ENCODE measurements at regions not wholly inside any gene's neighbourhood (a gene's known extent, or its start where the extent isn't known, plus 50 kb on each side); places are given as distances from the start of the nearest gene placed in this dataset.

GRCh38 chr17:79491006-79491405 is 119.8 kb downstream of the RBFOX3 start:
- H3K4me3 ChIP-seq (ENCODE audit: low read depth, low read length), result no peak overlapping the region
- no peak for DNase-seq (ENCODE audit: low read depth)
- TF ChIP-seq, protein P1, sequence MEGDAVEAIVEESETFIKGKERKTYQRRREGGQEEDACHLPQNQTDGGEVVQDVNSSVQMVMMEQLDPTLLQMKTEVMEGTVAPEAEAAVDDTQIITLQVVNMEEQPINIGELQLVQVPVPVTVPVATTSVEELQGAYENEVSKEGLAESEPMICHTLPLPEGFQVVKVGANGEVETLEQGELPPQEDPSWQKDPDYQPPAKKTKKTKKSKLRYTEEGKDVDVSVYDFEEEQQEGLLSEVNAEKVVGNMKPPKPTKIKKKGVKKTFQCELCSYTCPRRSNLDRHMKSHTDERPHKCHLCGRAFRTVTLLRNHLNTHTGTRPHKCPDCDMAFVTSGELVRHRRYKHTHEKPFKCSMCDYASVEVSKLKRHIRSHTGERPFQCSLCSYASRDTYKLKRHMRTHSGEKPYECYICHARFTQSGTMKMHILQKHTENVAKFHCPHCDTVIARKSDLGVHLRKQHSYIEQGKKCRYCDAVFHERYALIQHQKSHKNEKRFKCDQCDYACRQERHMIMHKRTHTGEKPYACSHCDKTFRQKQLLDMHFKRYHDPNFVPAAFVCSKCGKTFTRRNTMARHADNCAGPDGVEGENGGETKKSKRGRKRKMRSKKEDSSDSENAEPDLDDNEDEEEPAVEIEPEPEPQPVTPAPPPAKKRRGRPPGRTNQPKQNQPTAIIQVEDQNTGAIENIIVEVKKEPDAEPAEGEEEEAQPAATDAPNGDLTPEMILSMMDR (IDR thresholded peaks at IDR 0.05; ENCODE audit: control insufficient read depth, extremely low read depth, insufficient read depth), result no peak

DNA sequence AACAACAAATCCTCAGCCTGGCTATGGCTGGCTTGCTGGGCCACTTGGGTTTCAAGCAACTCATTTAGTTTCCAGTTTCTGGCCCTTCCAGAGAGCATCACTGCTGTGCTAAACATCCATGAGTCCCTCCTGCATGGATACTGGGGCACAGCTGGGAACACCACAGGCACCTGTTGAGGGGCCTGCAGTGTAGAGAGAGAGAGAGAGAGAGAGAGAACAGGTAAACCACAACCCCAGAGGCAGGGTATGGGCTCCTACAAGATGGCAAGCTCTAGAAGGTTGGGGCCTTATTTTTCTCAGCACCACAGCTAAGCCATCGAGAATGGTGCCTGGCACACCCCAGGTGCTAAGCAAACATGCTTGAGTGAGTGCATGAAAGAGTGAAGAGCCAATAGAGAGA is 120.3 kb downstream of the RBFOX3 start:
- no peak for DNase-seq (ENCODE audit: low read depth)
- TF ChIP-seq, protein P1 (IDR thresholded peaks at IDR 0.05; ENCODE audit: control insufficient read depth, extremely low read depth, insufficient read depth), result no peak
- H3K4me3 ChIP-seq (ENCODE audit: low read depth, low read length), result no peak overlapping the region

DNA sequence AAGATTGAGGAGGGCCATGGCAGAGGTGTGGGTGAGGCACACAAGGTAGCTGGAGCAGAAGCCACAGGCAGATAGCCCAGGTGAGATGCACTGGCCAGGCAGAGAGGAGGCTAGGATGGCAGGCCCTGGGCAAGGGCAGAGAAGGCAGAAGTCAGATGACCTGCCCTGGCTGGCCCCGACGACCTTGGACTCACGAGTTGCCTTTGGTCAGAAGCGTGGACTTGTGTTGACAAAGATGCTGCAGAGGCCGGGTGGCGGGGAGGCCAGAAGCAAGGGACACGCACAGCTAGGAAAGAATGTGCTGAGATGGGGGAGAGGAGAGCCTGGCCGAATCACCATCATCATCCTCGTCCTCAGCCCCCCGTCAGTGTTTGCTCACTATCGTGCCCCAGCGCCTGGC is 123.7 kb downstream of the RBFOX3 start:
- TF ChIP-seq, protein P1 (IDR thresholded peaks at IDR 0.05; ENCODE audit: control insufficient read depth, extremely low read depth, insufficient read depth), result no peak
- H3K4me3 ChIP-seq (ENCODE audit: low read depth, low read length), result no peak overlapping the region
- DNase-seq (ENCODE audit: low read depth), result no peak

GRCh38 chr17:79485991-79486390 is 124.9 kb downstream of the RBFOX3 start:
- TF ChIP-seq, protein P1 (IDR thresholded peaks at IDR 0.05; ENCODE audit: control insufficient read depth, extremely low read depth, insufficient read depth), result no peak
- DNase-seq (ENCODE audit: low read depth), result no peak
- H3K4me3 ChIP-seq (ENCODE audit: low read depth, low read length), result no peak overlapping the region

- TF ChIP-seq, protein P1 (IDR thresholded peaks at IDR 0.05; ENCODE audit: control insufficient read depth, extremely low read depth, insufficient read depth), result no peak
- no peak overlapping the region for H3K4me3 ChIP-seq (ENCODE audit: low read depth, low read length)
- DNase-seq (ENCODE audit: low read depth), result no peak
Measured at GRCh38 chr17:79485419-79485985, 125.3 kb downstream of the RBFOX3 start.

DNA sequence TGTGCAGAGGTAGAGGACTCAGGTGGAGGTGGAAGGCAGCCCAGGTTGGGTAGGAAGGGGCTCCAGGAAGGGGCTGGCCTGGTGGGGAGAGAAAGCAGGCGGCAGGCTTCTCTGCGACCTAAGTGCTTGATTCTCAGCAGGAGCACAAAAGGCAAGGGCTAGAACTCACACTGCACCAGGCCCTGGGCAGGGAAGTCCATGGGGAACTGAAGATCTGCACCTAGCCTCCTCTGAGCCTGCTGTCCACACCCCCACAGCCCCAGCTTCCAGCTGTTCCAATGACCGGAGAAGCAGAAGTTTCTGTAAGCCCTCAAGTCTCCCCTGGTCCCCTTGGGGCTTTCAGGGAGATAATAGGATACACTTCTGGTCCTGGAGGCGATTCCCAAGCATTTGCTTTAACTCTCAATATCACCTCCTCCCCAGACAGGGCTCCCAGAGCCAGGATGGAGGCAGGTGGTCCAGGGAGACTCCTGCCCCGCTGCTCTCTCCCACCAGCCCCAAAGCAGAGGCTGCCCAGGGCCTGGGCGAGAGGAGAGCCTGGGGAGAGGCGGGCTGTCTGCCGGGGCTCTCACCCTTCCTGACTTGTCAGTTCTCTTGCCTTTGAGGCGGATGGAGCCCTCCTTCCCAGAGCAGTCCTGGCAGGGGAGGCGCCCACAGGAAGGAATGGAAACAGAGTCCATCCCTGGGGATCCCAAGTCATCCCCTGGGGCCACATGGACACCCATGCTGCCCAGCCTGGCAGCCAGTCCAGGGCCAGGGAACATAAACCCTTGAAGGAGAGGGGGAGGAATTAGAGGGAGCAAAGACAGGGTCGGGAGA is 126.0 kb downstream of the RBFOX3 start:
- no peak overlapping the region for H3K4me3 ChIP-seq (ENCODE audit: low read depth, low read length)
- no peak for DNase-seq (ENCODE audit: low read depth)
- TF ChIP-seq, protein P1 (IDR thresholded peaks at IDR 0.05; ENCODE audit: control insufficient read depth, extremely low read depth, insufficient read depth), result no peak

All from LNCaP clone FGC (cell line).